ENCODE measurements at regions not wholly inside any gene's neighbourhood (a gene's known extent, or its start where the extent isn't known, plus 50 kb on each side); places are given as distances from the start of the nearest gene placed in this dataset.

- TF ChIP-seq POLR2A (IDR thresholded peaks at IDR 0.05) (no peak), POLR2AphosphoS5 (IDR thresholded peaks at IDR 0.05) (no peak)
- TF ChIP-seq, protein P1, sequence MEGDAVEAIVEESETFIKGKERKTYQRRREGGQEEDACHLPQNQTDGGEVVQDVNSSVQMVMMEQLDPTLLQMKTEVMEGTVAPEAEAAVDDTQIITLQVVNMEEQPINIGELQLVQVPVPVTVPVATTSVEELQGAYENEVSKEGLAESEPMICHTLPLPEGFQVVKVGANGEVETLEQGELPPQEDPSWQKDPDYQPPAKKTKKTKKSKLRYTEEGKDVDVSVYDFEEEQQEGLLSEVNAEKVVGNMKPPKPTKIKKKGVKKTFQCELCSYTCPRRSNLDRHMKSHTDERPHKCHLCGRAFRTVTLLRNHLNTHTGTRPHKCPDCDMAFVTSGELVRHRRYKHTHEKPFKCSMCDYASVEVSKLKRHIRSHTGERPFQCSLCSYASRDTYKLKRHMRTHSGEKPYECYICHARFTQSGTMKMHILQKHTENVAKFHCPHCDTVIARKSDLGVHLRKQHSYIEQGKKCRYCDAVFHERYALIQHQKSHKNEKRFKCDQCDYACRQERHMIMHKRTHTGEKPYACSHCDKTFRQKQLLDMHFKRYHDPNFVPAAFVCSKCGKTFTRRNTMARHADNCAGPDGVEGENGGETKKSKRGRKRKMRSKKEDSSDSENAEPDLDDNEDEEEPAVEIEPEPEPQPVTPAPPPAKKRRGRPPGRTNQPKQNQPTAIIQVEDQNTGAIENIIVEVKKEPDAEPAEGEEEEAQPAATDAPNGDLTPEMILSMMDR (IDR thresholded peaks at IDR 0.05) = no peak
Observed at GRCh38 chr3:79983118-79983517, 215.3 kb upstream of the ROBO1 start.

Data from prostate gland (tissue), 2 donors.